ENCODE measurements at regions not wholly inside any gene's neighbourhood (a gene's known extent, or its start where the extent isn't known, plus 50 kb on each side); places are given as distances from the start of the nearest gene placed in this dataset.
"Not testable (repeated sequence)": the region's sequence is repeated elsewhere in the genome, so short reads cannot be mapped to it uniquely, and the experiment has no call there.

- DNase-seq: not testable (repeated sequence)
Observed at GRCh38 chr14:44385296-44385695, 121.8 kb downstream of the FSCB start.

GRCh38 chr14:44384601-44385293 lies 122.3 kb downstream of the FSCB start:
- DNase-seq: not testable (repeated sequence)

- no peak for DNase-seq
Observed at GRCh38 chr14:44384093-44384492, 123.0 kb downstream of the FSCB start.

GRCh38 chr14:44383636-44384035 lies 123.4 kb downstream of the FSCB start:
- DNase-seq: no peak

DNA sequence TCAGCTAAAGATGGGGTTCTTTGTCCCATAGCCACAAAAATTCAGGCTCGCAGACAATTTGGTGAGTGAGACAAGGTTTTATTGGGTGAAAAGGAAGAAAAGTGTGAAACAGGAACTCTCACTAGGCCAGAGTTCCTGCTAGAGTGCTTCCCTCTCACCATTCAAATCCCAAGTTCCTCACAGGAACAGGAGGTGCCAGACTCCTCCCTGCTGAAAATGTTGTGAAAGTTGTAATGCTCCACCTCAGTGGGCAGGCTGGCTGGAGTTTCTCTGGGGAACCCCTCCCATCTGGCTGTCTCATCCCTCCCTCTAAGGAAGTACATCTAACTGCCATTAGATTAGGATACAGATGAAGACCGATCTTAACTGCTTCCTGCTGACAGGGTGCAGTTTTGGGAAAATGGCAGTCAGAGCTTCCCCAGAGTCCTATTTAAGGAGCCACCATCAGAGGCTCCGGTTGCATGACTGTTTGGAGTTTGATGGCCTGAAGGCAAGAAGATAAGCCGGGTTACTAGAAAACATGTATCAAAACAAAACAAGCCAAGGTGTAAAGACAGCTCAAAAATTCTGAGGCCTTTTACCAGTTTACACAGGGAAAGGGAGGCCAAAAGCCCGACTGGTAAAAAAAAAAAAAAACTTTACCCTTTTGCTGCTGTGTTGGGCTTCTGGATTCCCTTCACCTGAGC lies 127.6 kb downstream of the FSCB start:
- DNase-seq: no peak

GRCh38 chr14:44374906-44375305 lies 132.2 kb downstream of the FSCB start:
- DNase-seq: no peak

GRCh38 chr14:44372807-44373489 lies 134.1 kb downstream of the FSCB start:
- no peak for DNase-seq

DNA sequence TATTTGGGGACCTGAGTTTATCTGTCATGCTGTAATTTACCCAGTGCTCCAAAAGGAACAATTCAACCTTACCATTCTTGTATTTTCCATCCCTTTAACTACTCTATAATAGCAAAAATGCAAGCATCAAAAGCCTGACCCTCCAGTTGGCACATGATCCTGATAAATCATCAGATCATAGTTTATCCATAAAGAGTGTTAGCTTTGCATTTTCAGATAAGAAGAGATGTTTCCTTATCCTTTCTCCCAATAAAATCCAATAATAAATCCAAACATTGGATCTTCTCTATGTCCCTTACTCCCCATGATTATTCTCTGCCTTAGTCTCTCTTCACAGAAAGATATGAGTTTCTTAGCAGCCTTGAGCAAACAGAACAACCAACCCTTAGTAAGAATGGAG lies 134.9 kb downstream of the FSCB start:
- DNase-seq: no peak

DNA sequence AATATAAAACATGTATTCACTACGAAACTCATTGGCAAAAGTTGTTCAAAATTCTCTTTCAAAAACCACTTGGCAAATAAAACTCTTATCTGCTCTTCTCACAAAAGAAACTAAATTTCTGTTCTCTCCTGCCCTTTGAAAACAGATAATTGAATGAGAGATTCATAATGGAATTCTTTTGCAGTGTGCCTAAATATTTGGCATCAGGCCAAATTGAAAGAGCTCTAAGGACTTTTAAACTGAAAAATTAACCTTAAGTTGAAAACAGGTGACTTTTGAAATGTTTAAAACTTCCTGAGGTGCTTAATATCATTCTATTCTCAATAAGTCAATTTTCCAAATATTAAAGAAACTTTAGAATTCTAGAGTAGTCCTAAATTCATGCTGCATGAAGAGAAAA lies 136.4 kb downstream of the FSCB start:
- DNase-seq: no peak

DNA sequence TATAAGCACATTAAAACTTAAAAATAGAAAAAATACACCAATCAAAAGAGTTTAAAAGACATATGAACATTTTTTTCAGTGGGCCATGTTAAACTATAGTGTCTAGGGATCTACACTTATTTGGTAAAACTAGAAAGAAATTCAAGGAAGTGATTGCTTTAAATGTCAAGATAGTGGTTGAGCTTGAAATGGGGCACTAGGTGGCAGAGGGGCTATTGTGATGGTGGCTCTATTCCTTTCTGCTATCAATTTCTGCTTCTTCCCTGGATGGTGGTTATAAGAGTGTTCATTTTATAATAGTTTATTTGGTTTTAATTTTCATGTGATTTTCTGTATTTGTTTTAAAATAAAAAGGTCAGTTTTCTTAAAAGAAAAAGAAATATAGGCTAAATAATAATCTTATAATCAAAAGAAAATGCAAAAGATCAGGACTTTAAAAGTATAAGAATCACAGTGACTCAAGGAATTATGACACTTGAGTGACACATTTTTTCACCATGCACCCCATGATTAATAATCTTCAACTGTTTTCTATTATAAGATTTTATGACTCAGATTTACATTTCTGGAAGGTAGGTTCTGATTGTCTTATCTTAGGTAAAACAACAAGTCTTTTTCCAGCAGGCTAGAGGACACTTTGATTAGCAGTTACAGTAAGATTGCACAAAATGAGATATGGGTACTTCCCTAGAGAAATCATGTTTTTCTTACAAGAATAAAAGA lies 137.5 kb downstream of the FSCB start:
- DNase-seq: no peak

DNA sequence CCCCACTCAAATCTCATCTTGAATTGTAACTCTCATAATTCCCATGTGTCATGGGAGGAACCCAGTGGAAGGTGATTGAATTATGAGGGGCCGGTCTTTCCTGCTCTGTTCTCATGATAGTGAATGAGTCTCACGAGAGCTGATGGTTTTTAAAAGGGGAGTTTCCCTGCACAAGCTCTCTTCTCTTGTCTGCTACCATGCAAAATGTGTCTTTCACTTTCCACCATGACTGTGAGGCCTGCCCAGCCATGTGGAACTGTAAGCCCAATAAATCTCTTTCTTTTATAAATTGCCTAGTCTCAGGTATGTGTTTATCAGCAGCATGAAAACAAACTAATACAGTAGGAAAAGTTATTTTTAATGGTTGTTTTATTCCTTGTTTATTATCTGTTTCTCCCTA lies 146.0 kb downstream of the FSCB start:
- no peak for DNase-seq

GRCh38 chr14:44353805-44354204 lies 153.3 kb downstream of the FSCB start:
- no peak for DNase-seq

DNA sequence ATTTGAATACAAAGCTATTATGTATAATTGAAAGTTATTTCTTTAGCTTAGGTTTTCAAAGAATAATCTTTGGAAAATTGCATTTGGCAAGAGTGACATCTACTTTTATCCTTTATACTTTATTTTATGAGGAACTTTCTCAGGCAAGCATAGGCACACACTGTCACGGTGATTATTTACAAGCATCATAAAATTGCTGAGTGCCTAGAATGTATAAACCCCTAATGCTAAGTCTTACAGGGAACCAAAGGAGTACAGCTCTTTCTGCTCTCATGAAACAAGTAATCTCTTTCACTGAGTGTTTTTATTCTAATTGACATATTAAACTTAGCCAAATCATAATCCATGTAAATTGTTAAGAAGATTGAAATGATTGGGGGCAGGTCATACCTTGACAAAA lies 154.9 kb downstream of the FSCB start:
- no peak for DNase-seq

DNA sequence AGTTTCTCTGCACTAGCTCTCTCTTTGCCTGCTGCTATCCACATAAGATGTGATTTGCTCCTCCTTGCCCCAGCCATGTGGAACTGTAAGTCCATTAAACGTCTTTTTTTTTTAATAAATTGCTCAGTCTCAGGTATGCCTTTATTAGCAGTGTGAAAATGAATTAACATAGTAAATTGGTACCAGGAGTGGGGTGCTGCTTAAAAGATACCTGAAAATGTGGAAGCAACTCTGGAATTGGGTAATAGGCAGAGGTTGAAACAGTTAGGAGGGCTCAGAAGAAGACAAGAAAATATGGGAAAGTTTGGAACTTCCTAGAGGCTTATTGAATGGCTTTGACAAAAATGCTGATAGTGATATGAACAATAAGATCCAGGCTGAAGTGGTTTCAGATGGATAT lies 159.8 kb downstream of the FSCB start:
- DNase-seq: no peak

DNA sequence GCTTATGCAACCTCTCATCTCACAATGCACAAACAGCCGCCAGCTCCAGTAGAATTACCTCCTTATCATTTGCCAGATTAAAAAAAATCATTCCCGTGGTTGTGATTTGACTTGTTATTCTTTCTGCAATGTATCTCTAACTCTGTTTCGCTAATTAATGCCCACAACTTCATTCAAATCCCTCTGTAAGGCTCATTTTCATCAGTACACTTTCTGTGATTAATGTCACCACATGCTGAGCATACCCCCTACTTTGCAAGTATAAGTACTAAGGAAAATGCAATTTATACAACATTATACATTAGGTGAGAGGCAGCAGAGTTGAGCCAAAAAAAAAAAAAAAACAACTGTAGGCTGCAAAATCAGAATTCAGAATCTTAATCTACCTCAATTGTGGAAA lies 166.0 kb downstream of the FSCB start:
- no peak for DNase-seq

DNA sequence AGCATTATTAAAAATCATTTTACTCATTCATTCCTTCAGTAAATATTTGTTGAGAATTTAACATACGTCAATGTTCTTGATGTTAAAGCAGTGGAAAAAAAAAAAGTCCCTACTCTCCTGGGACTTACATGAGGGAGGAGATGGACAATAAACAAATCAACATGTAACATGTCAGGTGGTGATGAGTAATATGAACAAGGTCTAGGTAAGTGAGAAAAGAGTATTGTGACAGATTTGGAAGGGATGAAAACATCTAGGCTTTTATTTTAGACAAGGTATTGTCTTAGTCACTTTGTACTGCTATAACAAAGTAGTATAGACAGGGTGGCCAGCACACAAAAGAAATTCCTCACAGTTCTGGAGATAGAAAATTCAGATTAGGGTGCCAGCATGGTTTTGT lies 167.2 kb downstream of the FSCB start:
- no peak for DNase-seq

DNA sequence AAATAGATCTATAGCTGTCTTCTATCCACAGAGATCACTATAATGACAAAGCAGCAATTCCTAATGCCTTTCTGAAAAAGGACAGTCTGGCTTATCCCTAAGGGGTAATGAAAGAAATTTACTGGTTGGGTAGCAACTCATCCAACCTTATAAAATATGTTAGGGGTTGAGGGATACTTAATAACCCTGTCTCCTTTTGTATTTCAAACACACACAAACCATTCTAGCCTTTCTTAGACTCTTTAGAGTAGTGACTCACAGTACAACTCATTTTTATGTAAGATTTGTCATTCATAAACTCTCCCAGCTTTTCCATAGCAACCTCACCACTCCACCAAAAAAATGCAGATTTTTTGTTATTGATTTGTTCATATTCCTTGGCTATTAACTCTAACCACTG lies 167.9 kb downstream of the FSCB start:
- no peak for DNase-seq

DNA sequence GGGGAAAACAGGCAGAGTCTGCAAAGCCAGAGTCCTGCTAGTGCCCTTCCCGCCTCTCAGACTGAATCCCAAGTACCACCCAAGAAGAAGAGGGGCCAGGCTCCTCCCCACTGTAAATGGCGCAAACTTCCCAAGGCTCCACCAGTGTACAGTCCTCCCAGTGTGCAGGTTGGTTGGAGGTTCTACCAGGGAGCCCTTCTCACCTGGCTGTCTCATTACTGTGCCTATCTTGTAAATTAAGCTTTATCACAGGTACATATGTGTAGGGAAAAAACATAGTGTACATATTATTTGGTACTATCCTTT lies 189.7 kb downstream of the FSCB start:
- no peak for DNase-seq

DNA sequence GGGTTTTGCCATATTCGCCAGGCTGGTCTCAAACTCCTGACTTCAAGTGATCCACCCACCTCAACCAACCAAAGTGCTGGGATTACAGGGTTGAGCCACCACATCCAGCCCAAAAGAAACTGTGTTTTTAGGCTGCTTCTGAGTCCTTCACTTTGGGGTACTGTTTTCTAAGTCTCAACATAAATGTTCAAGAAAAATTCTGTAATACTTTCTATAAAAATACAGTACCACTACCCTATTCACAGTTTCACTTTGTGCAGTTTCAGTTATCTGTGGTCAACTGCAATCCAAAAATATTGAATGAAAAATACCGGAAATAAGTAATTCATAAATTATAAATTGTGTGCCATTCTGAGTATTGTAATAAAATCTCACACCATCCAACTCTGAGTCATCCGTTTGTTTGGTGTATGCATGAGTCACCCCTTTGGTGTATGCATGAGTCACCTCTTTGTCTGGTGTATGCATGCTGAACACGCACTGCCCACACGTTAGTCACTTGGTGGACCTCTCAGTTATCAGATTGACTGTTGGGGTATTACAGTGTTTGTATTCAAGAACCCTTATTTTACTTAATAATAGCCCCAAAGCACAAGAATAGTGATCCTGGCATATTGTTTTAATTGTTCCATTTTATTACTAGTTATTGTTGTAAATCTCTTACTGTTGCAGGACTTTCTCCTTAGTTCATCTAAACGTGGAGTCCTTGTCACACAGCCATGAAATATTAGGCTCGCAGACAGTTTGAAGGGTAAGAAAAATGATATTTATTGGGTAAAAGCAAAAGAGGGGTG lies 190.2 kb downstream of the FSCB start:
- peak in 1 of 2 donors; percentile 0 for DNase-seq

DNA sequence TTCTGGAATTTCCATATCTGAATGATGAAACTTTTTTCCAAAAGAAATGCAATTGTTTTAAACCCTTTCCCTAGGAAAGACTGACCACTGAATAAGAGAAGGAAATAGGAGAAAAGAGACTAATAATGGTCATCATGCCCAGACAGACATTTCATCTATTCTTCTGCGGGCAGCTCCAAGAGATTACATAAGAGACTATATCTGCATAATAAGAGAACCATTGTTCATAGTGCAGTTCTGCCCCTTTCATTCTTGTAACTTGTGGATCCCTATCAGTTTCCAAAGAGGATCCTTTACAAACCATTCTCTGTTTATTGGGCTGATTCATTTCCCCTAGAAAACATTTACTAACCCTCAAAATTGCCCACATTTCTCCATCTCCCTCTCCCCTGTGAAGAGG lies 197.8 kb downstream of the FSCB start:
- DNase-seq: no peak

- DNase-seq: no peak
Observed at GRCh38 chr14:44300916-44301315, 206.2 kb downstream of the FSCB start.

DNA sequence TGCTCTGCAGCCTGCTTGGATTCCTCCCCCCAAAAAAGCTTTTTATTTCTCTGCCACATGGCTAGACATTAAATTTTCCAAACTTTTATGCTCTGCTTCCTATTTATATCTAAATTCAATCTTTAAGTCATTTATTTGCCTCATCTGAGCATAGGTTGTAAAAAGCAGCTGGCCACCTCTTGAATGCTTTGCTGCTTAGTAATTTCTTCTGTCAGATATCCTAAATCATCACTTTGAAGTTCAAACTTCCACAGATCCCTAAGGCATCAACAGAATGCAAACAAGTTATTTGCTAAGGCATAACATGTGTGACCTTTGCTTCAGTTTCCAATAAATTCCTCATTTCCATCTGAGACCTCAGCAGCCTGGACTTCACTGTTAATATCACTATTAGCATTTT lies 209.6 kb downstream of the FSCB start:
- DNase-seq: no peak

GRCh38 chr14:44291366-44291915 lies 215.6 kb downstream of the FSCB start:
- no peak for DNase-seq

Measured in inflammatory macrophage treated with lipopolysaccharide for 1 hour (primary cell).